Right lobe of liver (tissue), 6 donors: ENCODE measurements at regions not wholly inside any gene's neighbourhood (a gene's known extent, or its start where the extent isn't known, plus 50 kb on each side); places are given as distances from the start of the nearest gene placed in this dataset.
A peak's percentile ranks its signal among the peaks of the same experiment; 100 is the strongest.

Experiments
- ATAC-seq, 4 donors: fragments of 200-7000 bp; cut with Tn5 transposase; one replicate each; pipeline ENCODE4 v1.9.1; 2020; ENCODE audit warnings: mild to moderate bottlenecking in 4 of 4, moderate library complexity in 4 of 4
- DNase-seq, 3 donors: peaks; one replicate each; pipeline ENCODE4 v3.0.0-alpha.2; 2020
- H3K27ac ChIP-seq, 3 donors: fragments of 200-600 bp; one replicate each; pipeline ENCODE4 v1.8.0; 2022
- H3K27me3 ChIP-seq, 2 donors: fragments of 200-600 bp; one replicate each; pipeline ENCODE4 v1.8.0; 2022
- H3K36me3 ChIP-seq, 4 donors: fragments of 200-600 bp; sonication (generic) in 1 of 4; one replicate each; pipeline versions ENCODE4 v1.5.1 to v1.8.0; 2017 to 2022; ENCODE audit warnings: control low read depth in 1 of 4
- H3K4me1 ChIP-seq, 4 donors: fragments of 200-600 bp; sonication (generic) in 1 of 4; one replicate each; pipeline versions ENCODE4 v1.5.1 to v1.8.0; 2017 to 2022; ENCODE audit warnings: control low read depth in 1 of 4
- H3K4me3 ChIP-seq, 3 donors: fragments of 200-600 bp; one replicate each; pipeline ENCODE4 v1.8.0; 2022
- H3K9me3 ChIP-seq, 4 donors: fragments of 200-600 bp; sonication (generic) in 1 of 4; one replicate each; pipeline versions ENCODE4 v1.5.1 to v1.8.0; 2017 to 2022; ENCODE audit warnings: control low read depth in 1 of 4
- POLR2A ChIP-seq: fragments of 450-650 bp; IDR thresholded peaks from one replicate; pipeline ENCODE4 v1.6.1; 2017; ENCODE audit warnings: antibody characterized with exemption, mild to moderate bottlenecking
- WGBS: methylation state at CpG from one replicate; pipeline ENCODE4 v1.1.6; 2018; ENCODE audit warnings: low coverage, low lambda C conversion rate; ENCODE audit not compliant: insufficient coverage; ENCODE audit errors: missing lambda C conversion rate; 5-methylcytosine and 5-hydroxymethylcytosine counted together
- intact Hi-C, 2 donors: fragments of 100-400 bp; cut with DNase I; formaldehyde crosslinking; loops; one replicate each; pipeline versions ENCODE4 v1.11.2 to v1.14.1; 2022
- TF ChIP-seq, protein P1 (sequence below), 4 donors: fragments of 200-600 bp in 3 of 4; fragments of 450-650 bp in 1 of 4; IDR thresholded peaks; one replicate each; pipeline versions ENCODE4 v1.5.1 to v1.8.0; 2016 to 2022; ENCODE audit warnings: antibody characterized with exemption in 4 of 4, mild to moderate bottlenecking in 2 of 4
- donor health status: DM: no; HTN: yes; CAD: no.
- donor health status: DM: no; HTN: no; CAD: no.
- donor health status: DM: no; HTN: no; CAD: no.
- donor health status: DM: no; HTN: yes; CAD: no.
- donor health status: DM: no; HTN: yes; CAD: no.

DNA sequence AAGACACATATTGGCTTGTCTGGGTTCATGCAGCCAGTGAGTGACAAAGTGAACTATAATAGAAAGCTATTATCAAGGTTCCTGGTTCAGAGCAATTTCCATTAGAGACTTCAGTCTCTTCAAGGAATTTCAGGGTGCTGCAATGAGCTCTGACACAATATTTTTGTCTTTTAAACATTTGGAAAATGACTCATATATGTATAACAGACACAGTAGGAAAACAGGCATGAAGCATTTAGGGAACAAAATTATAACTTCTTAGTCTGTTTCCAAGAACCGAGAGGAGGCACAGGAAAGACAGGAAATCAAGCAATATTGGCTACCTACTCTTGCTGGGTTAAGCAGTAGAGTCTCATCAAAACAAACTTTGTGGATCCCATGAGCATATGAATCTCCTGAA lies 170.4 kb downstream of the PTPRC start:
- WGBS: 43% methylated on average over 1 of the region's 1 CpG
- Histone ChIP-seq H3K36me3 (no peaks in the 10 kb centered on the region), H3K27me3 (no peaks in the 10 kb centered on the region), H3K9me3 (no peaks in the 10 kb centered on the region), H3K27ac (no peak overlapping the region), H3K4me3 (no peak overlapping the region), H3K4me1 (no peaks in the 10 kb centered on the region)
- no peak for DNase-seq
- TF ChIP-seq POLR2A: no peak
- TF ChIP-seq, protein P1, sequence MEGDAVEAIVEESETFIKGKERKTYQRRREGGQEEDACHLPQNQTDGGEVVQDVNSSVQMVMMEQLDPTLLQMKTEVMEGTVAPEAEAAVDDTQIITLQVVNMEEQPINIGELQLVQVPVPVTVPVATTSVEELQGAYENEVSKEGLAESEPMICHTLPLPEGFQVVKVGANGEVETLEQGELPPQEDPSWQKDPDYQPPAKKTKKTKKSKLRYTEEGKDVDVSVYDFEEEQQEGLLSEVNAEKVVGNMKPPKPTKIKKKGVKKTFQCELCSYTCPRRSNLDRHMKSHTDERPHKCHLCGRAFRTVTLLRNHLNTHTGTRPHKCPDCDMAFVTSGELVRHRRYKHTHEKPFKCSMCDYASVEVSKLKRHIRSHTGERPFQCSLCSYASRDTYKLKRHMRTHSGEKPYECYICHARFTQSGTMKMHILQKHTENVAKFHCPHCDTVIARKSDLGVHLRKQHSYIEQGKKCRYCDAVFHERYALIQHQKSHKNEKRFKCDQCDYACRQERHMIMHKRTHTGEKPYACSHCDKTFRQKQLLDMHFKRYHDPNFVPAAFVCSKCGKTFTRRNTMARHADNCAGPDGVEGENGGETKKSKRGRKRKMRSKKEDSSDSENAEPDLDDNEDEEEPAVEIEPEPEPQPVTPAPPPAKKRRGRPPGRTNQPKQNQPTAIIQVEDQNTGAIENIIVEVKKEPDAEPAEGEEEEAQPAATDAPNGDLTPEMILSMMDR (IDR thresholded peaks at IDR 0.05): no peak
- intact Hi-C loops: no loop called here
- no peak for ATAC-seq

DNA sequence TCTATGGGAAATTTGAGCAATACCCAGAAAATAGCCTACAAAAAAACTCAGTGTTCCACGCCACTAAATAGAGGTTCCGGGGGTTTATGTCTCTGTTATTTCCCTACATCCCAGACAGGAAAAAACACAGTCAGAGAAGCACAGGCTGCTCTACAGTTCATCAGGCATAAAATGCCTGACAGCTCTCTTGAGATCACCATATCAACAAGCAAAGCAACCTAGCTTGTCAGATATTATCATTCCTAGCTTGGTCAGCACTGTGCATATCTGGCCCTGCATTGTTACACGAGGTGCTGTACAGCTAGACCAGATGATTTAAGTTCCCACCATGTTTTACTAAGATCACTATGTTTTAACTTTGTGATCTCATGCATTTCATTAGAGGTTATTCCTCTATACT lies 172.6 kb downstream of the PTPRC start:
- TF ChIP-seq, protein P1 (IDR thresholded peaks at IDR 0.05): no peak
- TF ChIP-seq POLR2A: no peak
- peak in 1 of 4 donors; percentile 57 for ATAC-seq
- Histone ChIP-seq H3K36me3 (no peaks in the 10 kb centered on the region), H3K9me3 (no peaks in the 10 kb centered on the region), H3K4me1 (no peaks in the 10 kb centered on the region), H3K4me3 (no peak overlapping the region), H3K27ac (no peak overlapping the region), H3K27me3 (no peaks in the 10 kb centered on the region)
- 75% methylated on average over 3 of the region's 3 CpGs for WGBS
- intact Hi-C loops: no loop called here
- no peak for DNase-seq

DNA sequence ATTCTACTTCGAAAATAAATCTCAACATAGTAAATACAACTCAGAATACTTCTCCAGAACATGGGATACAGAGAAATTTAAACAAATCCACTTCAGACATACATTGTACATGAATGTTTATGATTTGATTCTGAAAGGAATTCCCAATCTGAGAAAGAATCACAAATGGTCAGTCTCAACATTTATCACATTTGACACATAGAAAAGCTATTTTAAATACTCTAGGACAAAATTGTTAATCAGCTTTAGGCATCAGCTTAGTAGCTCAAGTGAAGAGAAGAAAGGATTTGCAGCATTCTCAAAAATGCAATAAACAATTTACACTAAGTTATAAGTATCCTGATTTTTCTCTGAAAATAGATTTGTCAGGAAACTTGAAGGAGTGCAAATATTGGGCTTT lies 184.8 kb downstream of the PTPRC start:
- WGBS: 64% methylated on average over 1 of the region's 1 CpG
- intact Hi-C loops: no loop called here
- no peaks in the 10 kb centered on the region for H3K9me3 ChIP-seq
- H3K36me3 ChIP-seq: no peaks in the 10 kb centered on the region
- H3K27ac ChIP-seq: no peak overlapping the region
- H3K4me3 ChIP-seq: no peak overlapping the region
- DNase-seq (no peak), ATAC-seq (no peak)
- H3K27me3 ChIP-seq: no peaks in the 10 kb centered on the region
- H3K4me1 ChIP-seq: no peaks in the 10 kb centered on the region
- TF ChIP-seq, protein P1 (IDR thresholded peaks at IDR 0.05): no peak
- no peak for TF ChIP-seq POLR2A

DNA sequence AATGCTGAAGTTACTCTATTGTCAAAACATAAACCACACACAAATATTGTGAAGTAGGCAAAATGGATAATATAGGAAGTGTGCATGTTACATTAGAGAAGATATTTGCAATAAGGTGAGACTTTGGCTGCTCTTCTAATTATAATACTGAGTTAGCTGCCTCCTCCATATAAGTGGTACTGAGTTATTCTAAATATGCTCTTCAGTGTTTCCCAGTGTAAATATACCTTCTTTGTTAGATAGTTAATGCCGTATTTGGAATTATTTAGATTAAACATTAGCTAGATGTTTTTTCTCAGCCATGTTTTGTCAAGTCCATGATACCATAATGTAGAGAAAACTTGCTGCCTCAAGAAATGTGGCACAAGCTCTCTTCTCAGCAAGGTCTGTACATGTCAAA lies 186.4 kb downstream of the PTPRC start:
- no peaks in the 10 kb centered on the region for H3K9me3 ChIP-seq
- no peak overlapping the region for H3K4me3 ChIP-seq
- H3K27ac ChIP-seq: no peak overlapping the region
- no peaks in the 10 kb centered on the region for H3K4me1 ChIP-seq
- intact Hi-C loops: no loop called here
- DNase-seq (no peak), ATAC-seq (no peak)
- H3K36me3 ChIP-seq: no peaks in the 10 kb centered on the region
- H3K27me3 ChIP-seq: no peaks in the 10 kb centered on the region
- TF ChIP-seq POLR2A: no peak
- TF ChIP-seq, protein P1 (IDR thresholded peaks at IDR 0.05): no peak
- WGBS: 25% methylated on average over 1 of the region's 1 CpG

DNA sequence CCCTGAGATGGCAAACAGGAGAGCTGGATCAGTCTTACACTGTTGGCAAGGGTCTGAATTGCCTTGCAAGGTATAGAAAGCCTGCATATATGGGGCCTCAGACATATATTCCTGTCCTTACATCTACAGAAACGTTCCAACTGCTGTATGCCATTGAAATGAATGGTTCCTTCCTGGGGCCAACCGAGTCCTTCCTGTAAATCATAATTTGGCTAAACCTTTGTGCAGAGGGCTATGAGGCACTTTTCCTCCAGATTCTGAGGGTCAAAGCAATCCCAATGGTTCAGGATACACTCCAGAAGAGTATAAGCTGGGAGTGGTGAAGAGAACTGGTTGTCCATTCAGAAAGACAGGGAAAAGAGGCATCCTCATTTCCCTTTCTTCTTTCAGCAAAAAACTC lies 190.5 kb downstream of the PTPRC start:
- Histone ChIP-seq H3K27ac (no peak overlapping the region), H3K36me3 (no peaks in the 10 kb centered on the region), H3K4me1 (no peaks in the 10 kb centered on the region), H3K27me3 (no peaks in the 10 kb centered on the region), H3K4me3 (no peak overlapping the region), H3K9me3 (no peaks in the 10 kb centered on the region)
- 60% methylated on average over 2 of the region's 2 CpGs for WGBS
- DNase-seq: no peak
- no peak for TF ChIP-seq POLR2A
- TF ChIP-seq, protein P1 (IDR thresholded peaks at IDR 0.05): no peak
- ATAC-seq: no peak
- intact Hi-C loops: no loop called here
